ENCODE measurements at regions not wholly inside any gene's neighbourhood (a gene's known extent, or its start where the extent isn't known, plus 50 kb on each side); places are given as distances from the start of the nearest gene placed in this dataset.

DNA sequence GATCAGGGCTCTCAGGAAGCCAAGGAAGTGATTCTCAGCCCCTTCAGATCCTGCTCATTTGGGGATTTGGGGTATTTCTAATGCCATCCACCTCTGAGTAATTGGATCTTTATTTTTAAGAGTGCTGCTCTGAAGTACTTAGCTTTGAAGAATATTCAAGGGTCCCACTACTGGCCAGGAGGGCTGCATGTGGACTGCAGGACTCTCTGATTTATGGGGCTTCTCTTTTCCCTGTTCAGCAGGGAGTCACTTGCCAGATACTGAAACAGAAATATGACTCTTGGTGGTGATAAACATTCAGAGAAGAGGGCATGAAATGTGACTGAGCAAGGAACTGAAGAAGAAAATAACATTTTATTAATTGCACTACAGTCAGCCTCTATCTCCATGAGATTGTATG is 138.5 kb downstream of the MTX2 start:
- peaks cover 2% of the 10 kb centered on the region for H3K9me3 ChIP-seq (ENCODE audit: control insufficient read depth, insufficient read depth, low read length)

DNA sequence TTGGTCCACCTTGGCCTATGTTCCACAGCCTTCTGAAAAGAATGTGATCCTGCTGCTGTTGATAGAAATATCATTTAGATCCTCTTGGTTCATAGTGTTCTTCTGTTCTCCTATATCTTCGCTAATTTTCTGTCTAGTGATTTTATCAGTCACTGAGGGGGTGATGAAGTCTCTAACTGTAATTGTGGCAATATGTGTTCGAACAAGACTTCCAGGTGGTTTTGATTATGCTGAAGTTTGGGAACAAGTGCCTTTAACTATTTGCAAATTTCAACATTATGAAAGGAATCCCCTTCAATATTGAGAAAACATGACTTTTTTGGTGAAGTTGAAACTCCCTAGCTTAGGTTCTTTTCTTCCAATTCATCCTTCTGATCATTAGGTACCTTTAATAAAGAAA is 140.4 kb downstream of the MTX2 start:
- no CpG with 5 or more reads among the region's 2 CpGs for WGBS (ENCODE audit: insufficient coverage)
- H3K27me3 ChIP-seq (ENCODE audit: control insufficient read depth, insufficient read depth, low read length), result no peaks in the 10 kb centered on the region
- no peak for DNase-seq (ENCODE audit: low read depth in 4 of 6, low spot score in 6 of 6)
- peaks cover 2% of the 10 kb centered on the region for H3K9me3 ChIP-seq (ENCODE audit: control insufficient read depth, insufficient read depth, low read length)
- H3K4me1 ChIP-seq (ENCODE audit: control insufficient read depth, insufficient read depth, low read length), result no peaks in the 10 kb centered on the region
- H3K27ac ChIP-seq (ENCODE audit: low read depth, low read length), result no peak overlapping the region
- H3K4me3 ChIP-seq (ENCODE audit: low read depth, low read length), result no peak overlapping the region
- no peaks in the 10 kb centered on the region for H3K36me3 ChIP-seq (ENCODE audit: control insufficient read depth, insufficient read depth, low read length)

More for the DNA sequence above, 138.5 kb downstream of the MTX2 start:
- Histone ChIP-seq H3K36me3 (ENCODE audit: control insufficient read depth, insufficient read depth, low read length) (no peaks in the 10 kb centered on the region), H3K27ac (ENCODE audit: low read depth, low read length) (no peak overlapping the region), H3K27me3 (ENCODE audit: control insufficient read depth, insufficient read depth, low read length) (no peaks in the 10 kb centered on the region), H3K4me1 (ENCODE audit: control insufficient read depth, insufficient read depth, low read length) (no peaks in the 10 kb centered on the region), H3K4me3 (ENCODE audit: low read depth, low read length) (no peak overlapping the region)
- DNase-seq (ENCODE audit: low read depth in 4 of 6, low spot score in 6 of 6), result no peak

DNA sequence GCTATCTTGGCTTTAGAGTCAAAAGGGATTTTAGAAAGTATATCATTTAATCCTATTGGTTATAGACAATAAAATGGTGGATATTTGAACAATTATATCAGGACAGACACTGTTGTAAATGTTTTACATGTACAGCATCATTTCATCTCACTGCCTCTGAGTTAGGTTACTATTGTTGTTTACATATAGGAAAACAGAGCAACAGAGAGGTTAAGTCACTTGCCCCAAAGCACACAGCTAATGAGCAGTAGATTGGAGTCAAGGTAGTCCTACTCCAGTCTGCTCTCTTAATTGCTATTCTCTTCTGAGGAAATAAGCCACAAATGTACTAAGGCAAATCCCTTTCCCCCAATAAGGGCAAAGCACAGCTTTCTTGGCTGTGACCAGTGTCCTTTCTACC is 142.9 kb downstream of the MTX2 start:
- Histone ChIP-seq H3K4me3 (ENCODE audit: low read depth, low read length) (no peak overlapping the region), H3K9me3 (ENCODE audit: control insufficient read depth, insufficient read depth, low read length) (peaks cover 2% of the 10 kb centered on the region), H3K27ac (ENCODE audit: low read depth, low read length) (no peak overlapping the region), H3K4me1 (ENCODE audit: control insufficient read depth, insufficient read depth, low read length) (peaks cover 4% of the 10 kb centered on the region), H3K36me3 (ENCODE audit: control insufficient read depth, insufficient read depth, low read length) (no peaks in the 10 kb centered on the region), H3K27me3 (ENCODE audit: control insufficient read depth, insufficient read depth, low read length) (no peaks in the 10 kb centered on the region)
- no peak for DNase-seq (ENCODE audit: low read depth in 4 of 6, low spot score in 6 of 6)

DNA sequence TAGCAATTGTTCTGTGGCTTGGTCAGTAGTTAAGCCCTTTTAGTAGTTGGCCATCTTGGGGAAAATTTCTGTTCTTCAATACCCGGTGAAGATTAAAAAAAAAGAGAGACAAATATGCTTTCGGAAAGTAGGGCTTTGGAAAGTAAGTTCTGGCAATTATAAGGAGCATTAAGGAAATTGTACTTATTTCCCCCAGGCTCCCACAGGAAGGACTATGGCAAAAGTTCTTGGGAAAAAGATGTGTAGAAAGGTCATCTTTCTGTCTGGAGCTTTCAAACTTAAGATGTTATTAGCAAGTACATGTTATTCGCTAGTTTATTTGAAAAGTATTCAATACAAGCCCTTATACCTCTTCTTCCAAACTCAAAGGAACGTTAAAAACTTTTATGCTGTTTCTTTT is 144.5 kb downstream of the MTX2 start:
- Histone ChIP-seq H3K36me3 (ENCODE audit: control insufficient read depth, insufficient read depth, low read length) (no peaks in the 10 kb centered on the region), H3K27me3 (ENCODE audit: control insufficient read depth, insufficient read depth, low read length) (no peaks in the 10 kb centered on the region), H3K9me3 (ENCODE audit: control insufficient read depth, insufficient read depth, low read length) (peaks cover 2% of the 10 kb centered on the region), H3K4me3 (ENCODE audit: low read depth, low read length) (no peak overlapping the region), H3K4me1 (ENCODE audit: control insufficient read depth, insufficient read depth, low read length) (peaks cover 4% of the 10 kb centered on the region), H3K27ac (ENCODE audit: low read depth, low read length) (no peak overlapping the region)
- 100% methylated on average over 2 of the region's 4 CpGs for WGBS (ENCODE audit: insufficient coverage)
- DNase-seq (ENCODE audit: low read depth in 4 of 6, low spot score in 6 of 6), result no peak

DNA sequence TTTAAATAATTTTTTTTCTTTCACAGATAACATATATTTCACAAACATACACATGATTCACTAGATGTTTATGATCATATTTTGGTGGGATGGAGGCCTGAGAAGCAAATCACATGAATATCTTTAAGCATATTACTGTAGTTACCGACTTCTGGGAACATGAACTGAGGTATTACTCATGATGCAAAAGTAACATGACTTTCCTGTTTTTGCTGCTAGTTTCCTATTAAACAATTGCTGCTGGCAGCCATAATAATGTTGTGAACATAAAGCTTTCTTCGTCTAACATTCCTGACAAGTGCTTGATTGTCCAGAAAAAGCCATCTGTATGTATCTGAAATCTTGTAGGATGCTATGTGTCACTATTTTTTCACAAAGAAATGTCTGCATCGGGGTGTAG is 145.4 kb downstream of the MTX2 start:
- 100% methylated on average over 1 of the region's 3 CpGs for WGBS (ENCODE audit: insufficient coverage)
- H3K27ac ChIP-seq (ENCODE audit: low read depth, low read length), result no peak overlapping the region

DNA sequence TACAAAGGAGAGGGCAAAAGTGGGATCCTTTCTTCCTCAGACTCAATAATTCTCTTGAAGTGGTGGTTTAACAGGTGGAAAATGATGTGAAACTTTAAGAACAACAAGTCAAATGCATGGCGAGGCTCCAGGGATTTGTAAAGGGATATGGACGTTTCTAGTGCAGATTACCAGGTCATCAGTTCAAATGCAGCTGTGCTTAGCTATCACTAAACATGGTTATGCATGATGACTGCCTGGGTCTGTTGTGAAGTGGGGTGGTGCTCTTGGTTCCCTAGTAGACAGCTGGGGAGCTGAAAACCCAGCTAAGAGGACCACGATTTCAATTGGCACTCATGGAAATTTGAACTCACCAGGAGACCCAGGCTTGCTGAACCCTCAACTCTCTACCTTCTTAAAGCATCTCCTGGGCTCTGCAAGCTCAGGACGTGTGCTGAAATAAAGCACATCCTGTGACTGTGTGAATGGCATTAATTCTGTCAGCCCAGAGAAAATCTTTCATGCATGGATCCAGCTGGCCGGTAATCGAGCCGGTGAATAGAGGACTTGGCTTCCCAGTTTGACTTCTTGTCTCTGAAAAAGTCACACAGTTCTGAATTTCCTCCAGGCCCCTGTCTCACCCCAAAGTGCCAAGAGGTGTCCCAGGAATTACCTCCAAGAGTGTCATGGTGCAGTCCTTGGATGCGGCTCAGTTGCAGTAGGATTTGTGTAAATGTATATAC is 146.1 kb downstream of the MTX2 start:
- H3K27me3 ChIP-seq (ENCODE audit: control insufficient read depth, insufficient read depth, low read length), result no peaks in the 10 kb centered on the region
- WGBS (ENCODE audit: insufficient coverage), result 51% methylated on average over 6 of the region's 8 CpGs
- peak in 1 of 6 donors; percentile 17 for DNase-seq (ENCODE audit: low read depth in 4 of 6, low spot score in 6 of 6)

More for the DNA sequence above, 145.4 kb downstream of the MTX2 start:
- no peaks in the 10 kb centered on the region for H3K36me3 ChIP-seq (ENCODE audit: control insufficient read depth, insufficient read depth, low read length)
- H3K4me3 ChIP-seq (ENCODE audit: low read depth, low read length), result no peak overlapping the region
- H3K9me3 ChIP-seq (ENCODE audit: control insufficient read depth, insufficient read depth, low read length), result peaks cover 2% of the 10 kb centered on the region
- no peak for DNase-seq (ENCODE audit: low read depth in 4 of 6, low spot score in 6 of 6)
- no peaks in the 10 kb centered on the region for H3K27me3 ChIP-seq (ENCODE audit: control insufficient read depth, insufficient read depth, low read length)
- peaks cover 4% of the 10 kb centered on the region for H3K4me1 ChIP-seq (ENCODE audit: control insufficient read depth, insufficient read depth, low read length)

DNA sequence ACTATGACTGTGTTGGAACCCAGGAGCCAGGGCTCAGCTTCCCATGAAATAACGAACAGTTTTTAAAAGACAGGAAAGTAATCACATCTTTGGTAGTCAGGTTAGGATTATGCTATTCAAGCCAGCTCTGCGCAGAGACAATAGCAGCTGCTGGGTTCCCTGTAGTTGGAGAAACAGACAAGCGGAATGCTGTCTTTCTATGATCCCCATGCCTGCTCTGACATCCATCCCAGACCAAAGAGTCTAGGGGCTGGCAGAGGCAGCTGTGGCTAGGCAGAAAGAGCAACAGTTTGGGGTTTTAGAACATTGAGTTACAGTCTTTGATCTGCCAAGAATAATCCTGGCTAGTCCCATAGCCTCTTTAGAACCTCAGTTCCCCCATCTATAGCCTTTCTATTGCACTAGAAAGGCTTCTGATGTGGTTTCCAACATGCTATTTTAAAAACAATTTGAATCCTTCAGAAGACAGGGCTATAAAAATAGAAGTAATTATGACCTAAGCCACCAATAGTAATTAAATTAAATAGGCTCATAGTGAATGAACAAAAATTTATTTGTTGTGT is 146.8 kb downstream of the MTX2 start:
- H3K27ac ChIP-seq (ENCODE audit: low read depth, low read length), result no peak overlapping the region
- 50% methylated on average over 2 of the region's 3 CpGs for WGBS (ENCODE audit: insufficient coverage)
- peaks cover 4% of the 10 kb centered on the region for H3K4me1 ChIP-seq (ENCODE audit: control insufficient read depth, insufficient read depth, low read length)
- DNase-seq (ENCODE audit: low read depth in 4 of 6, low spot score in 6 of 6), result peak in 1 of 6 donors; percentile 23
- no peak overlapping the region for H3K4me3 ChIP-seq (ENCODE audit: low read depth, low read length)
- H3K9me3 ChIP-seq (ENCODE audit: control insufficient read depth, insufficient read depth, low read length), result peaks cover under 1% of the 10 kb centered on the region
- no peaks in the 10 kb centered on the region for H3K36me3 ChIP-seq (ENCODE audit: control insufficient read depth, insufficient read depth, low read length)
- no peaks in the 10 kb centered on the region for H3K27me3 ChIP-seq (ENCODE audit: control insufficient read depth, insufficient read depth, low read length)

More for the DNA sequence above, 146.1 kb downstream of the MTX2 start:
- Histone ChIP-seq H3K36me3 (ENCODE audit: control insufficient read depth, insufficient read depth, low read length) (no peaks in the 10 kb centered on the region), H3K27ac (ENCODE audit: low read depth, low read length) (no peak overlapping the region), H3K9me3 (ENCODE audit: control insufficient read depth, insufficient read depth, low read length) (peaks cover 2% of the 10 kb centered on the region), H3K4me3 (ENCODE audit: low read depth, low read length) (no peak overlapping the region), H3K4me1 (ENCODE audit: control insufficient read depth, insufficient read depth, low read length) (peaks cover 4% of the 10 kb centered on the region)

DNA sequence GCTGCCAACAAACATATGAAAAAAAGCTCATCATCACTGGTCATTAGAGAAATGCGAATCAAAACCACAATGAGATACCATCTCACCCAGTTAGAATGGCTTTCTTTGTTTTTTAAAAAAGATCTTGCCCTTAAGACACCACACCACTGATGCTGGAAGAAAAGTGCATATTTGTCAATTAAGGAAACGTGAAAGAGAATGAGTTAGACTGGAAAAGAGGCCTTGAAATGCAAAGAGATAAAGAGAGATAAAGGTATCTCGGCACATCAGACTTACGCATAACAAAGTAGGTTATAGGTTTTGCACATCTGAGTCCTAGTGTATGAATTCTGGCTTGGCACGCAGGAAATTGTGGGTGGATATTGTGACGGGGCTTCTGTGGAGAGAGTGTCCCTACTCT is 149.5 kb downstream of the MTX2 start:
- Histone ChIP-seq H3K4me3 (ENCODE audit: low read depth, low read length) (no peak overlapping the region), H3K36me3 (ENCODE audit: control insufficient read depth, insufficient read depth, low read length) (no peaks in the 10 kb centered on the region), H3K4me1 (ENCODE audit: control insufficient read depth, insufficient read depth, low read length) (peaks cover 4% of the 10 kb centered on the region), H3K9me3 (ENCODE audit: control insufficient read depth, insufficient read depth, low read length) (no peaks in the 10 kb centered on the region), H3K27me3 (ENCODE audit: control insufficient read depth, insufficient read depth, low read length) (no peaks in the 10 kb centered on the region), H3K27ac (ENCODE audit: low read depth, low read length) (no peak overlapping the region)
- 80% methylated on average over 1 of the region's 6 CpGs for WGBS (ENCODE audit: insufficient coverage)
- no peak for DNase-seq (ENCODE audit: low read depth in 4 of 6, low spot score in 6 of 6)

DNA sequence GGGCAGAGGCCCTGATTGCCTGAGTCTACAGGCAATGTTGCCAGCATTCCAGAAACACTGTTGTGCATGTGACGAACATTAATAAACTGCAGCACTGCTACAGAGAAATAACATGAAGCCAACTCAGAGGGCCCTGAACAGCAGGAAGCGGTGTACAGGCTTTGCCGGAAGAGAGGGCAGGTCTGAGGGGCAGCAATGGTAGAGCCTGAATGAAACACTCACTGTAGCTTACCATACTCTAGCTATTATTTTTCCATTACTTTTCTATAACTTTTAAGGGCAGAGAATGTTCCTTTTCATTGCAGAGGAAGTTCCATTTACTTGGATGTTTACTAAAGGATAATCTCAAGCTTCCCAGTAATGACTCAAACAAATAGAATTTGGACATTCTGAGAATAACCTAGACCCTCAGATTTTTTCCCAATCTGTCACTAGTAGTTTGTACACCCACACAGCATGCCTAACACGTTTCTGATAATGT is 150.4 kb downstream of the MTX2 start:
- Histone ChIP-seq H3K9me3 (ENCODE audit: control insufficient read depth, insufficient read depth, low read length) (no peaks in the 10 kb centered on the region), H3K27me3 (ENCODE audit: control insufficient read depth, insufficient read depth, low read length) (no peaks in the 10 kb centered on the region), H3K27ac (ENCODE audit: low read depth, low read length) (no peak overlapping the region), H3K4me3 (ENCODE audit: low read depth, low read length) (no peak overlapping the region), H3K4me1 (ENCODE audit: control insufficient read depth, insufficient read depth, low read length) (peaks cover 4% of the 10 kb centered on the region), H3K36me3 (ENCODE audit: control insufficient read depth, insufficient read depth, low read length) (no peaks in the 10 kb centered on the region)
- DNase-seq (ENCODE audit: low read depth in 4 of 6, low spot score in 6 of 6), result no peak
- 100% methylated on average over 1 of the region's 4 CpGs for WGBS (ENCODE audit: insufficient coverage)
